GM12878 (cell line): ENCODE measurements at regions not wholly inside any gene's neighbourhood (a gene's known extent, or its start where the extent isn't known, plus 50 kb on each side); places are given as distances from the start of the nearest gene placed in this dataset.

Experiments
- CTCF ChIP-seq, 3 experiments: IDR thresholded peaks in 2 of 3; conservative IDR thresholded peaks in 1 of 3; 2 replicates each; pipeline ENCODE4 v1.5.1; 2011; ENCODE audit warnings: low read depth in 3 of 3, low read length in 3 of 3, mild to moderate bottlenecking in 3 of 3, control low read depth in 2 of 3, moderate library complexity in 2 of 3, inconsistent platforms in 1 of 3, mixed read lengths in 1 of 3; ENCODE audit not compliant: control insufficient read depth in 2 of 3, insufficient read depth in 1 of 3; ENCODE audit errors: extremely low read depth in 1 of 3
- EP300 ChIP-seq, 2 experiments: fragments of 150-350 bp in 1 of 2; IDR thresholded peaks; 2 replicates each; pipeline ENCODE4 v1.6.1; 2011 to 2012; ENCODE audit warnings: low read depth in 2 of 2, low read length in 2 of 2, borderline replicate concordance in 1 of 2, improper control_type of control experiment in 1 of 2, inconsistent platforms in 1 of 2; ENCODE audit not compliant: control insufficient read depth in 1 of 2
- EZH2 ChIP-seq: IDR thresholded peaks from 2 replicates; pipeline ENCODE4 v1.6.1; 2012; ENCODE audit warnings: low read depth, mild to moderate bottlenecking, control low read depth, inconsistent platforms, low read length, borderline replicate concordance; ENCODE audit not compliant: control insufficient read depth
- YY1 ChIP-seq: IDR thresholded peaks from 2 replicates; pipeline ENCODE4 v1.6.1; 2011; ENCODE audit warnings: low read depth, mild to moderate bottlenecking, low read length

DNA sequence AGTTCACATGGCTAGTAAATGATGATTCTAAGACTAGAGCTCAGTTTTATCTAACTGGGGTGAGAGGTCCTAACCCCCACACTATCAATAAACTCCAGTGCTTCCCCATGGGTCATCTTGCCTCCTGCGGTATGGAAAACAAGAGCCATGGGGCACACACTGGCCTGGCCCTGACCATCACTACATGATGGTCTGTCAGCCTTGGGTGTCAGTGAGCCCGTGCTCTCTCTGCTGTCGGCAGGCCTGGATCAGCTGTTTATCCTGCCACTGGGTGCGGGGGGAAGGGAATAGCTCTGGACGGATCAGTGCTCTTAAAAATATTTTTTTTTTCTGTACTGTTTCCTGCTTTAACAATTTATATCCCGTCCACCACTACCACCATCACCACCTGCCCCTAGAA, 255.0 kb upstream of the ADGRL2 start:
- TF ChIP-seq CTCF (IDR thresholded peaks at IDR 0.05 in 2 of 3, conservative IDR thresholded peaks at IDR 0.05 in 1 of 3; ENCODE audit: control insufficient read depth in 2 of 3, extremely low read depth in 1 of 3, insufficient read depth in 1 of 3, low read depth in 3 of 3, low read length in 3 of 3), result no peak
- TF ChIP-seq YY1, result no peak
- TF ChIP-seq EZH2, result no peak
- no peak for TF ChIP-seq EP300 (IDR thresholded peaks at IDR 0.05; ENCODE audit: borderline replicate concordance in 1 of 2, control insufficient read depth in 1 of 2, low read depth in 2 of 2, low read length in 2 of 2)
